ENCODE measurements at regions not wholly inside any gene's neighbourhood (a gene's known extent, or its start where the extent isn't known, plus 50 kb on each side); places are given as distances from the start of the nearest gene placed in this dataset.

DNA sequence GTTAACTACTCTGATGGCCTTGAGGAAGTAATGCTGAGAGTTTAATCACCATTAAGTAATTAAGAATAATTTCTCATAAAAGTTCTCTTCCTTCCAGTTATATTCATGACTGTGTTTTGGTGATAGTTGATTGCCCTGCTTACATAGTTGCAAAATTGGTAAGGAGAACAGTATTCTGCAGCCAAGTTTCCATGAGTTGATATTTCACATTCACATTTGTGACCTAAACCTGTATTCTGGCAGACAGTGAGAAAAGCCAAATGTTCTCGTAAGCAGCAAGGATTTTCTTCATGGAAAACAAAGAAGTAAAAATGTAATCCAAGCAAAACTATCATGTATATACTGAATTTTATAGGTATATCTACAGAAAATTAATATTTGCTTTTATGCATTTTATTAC is 187.8 kb upstream of the NUDT6 start:
- no peaks in the 10 kb centered on the region for H3K27me3 Mint-ChIP-seq (ENCODE audit: low read depth)
- no peak for TF ChIP-seq CTCF (conservative IDR thresholded peaks at IDR 0.05)
- no peak overlapping the region for H3K27ac Mint-ChIP-seq (ENCODE audit: unreplicated experiment)
- H3K36me3 Mint-ChIP-seq (ENCODE audit: low read depth): no peaks in the 10 kb centered on the region
- H3K4me3 Mint-ChIP-seq: no peak overlapping the region
- H3K9me3 Mint-ChIP-seq: no peaks in the 10 kb centered on the region
- H3K4me1 Mint-ChIP-seq: peaks cover 5% of the 10 kb centered on the region
- DNase-seq (ENCODE audit: low read depth, low spot score): no peak

GRCh38 chr4:123110685-123111084 is 188.3 kb upstream of the NUDT6 start:
- Mint-ChIP-seq H3K27me3 (ENCODE audit: low read depth) (no peaks in the 10 kb centered on the region), H3K36me3 (ENCODE audit: low read depth) (peaks cover under 1% of the 10 kb centered on the region), H3K4me1 (peaks cover under 1% of the 10 kb centered on the region), H3K27ac (ENCODE audit: unreplicated experiment) (no peak overlapping the region), H3K9me3 (no peaks in the 10 kb centered on the region), H3K4me3 (no peak overlapping the region)
- DNase-seq (ENCODE audit: low read depth, low spot score): no peak
- no peak for TF ChIP-seq CTCF (conservative IDR thresholded peaks at IDR 0.05)

- no peak for TF ChIP-seq CTCF (conservative IDR thresholded peaks at IDR 0.05)
- peaks cover 15% of the 10 kb centered on the region for H3K4me1 Mint-ChIP-seq
- no peak overlapping the region for H3K27ac Mint-ChIP-seq (ENCODE audit: unreplicated experiment)
- no peak for DNase-seq (ENCODE audit: low read depth, low spot score)
- H3K9me3 Mint-ChIP-seq: no peaks in the 10 kb centered on the region
- H3K36me3 Mint-ChIP-seq (ENCODE audit: low read depth): peaks cover 8% of the 10 kb centered on the region
- H3K4me3 Mint-ChIP-seq: no peak overlapping the region
- H3K27me3 Mint-ChIP-seq (ENCODE audit: low read depth): no peaks in the 10 kb centered on the region
These were observed 190.8 kb upstream of the NUDT6 start for GRCh38 chr4:123113155-123113554.

GRCh38 chr4:123114084-123114914 is 191.9 kb upstream of the NUDT6 start:
- H3K9me3 Mint-ChIP-seq: no peaks in the 10 kb centered on the region
- H3K27me3 Mint-ChIP-seq (ENCODE audit: low read depth): no peaks in the 10 kb centered on the region
- H3K36me3 Mint-ChIP-seq (ENCODE audit: low read depth): peaks cover 8% of the 10 kb centered on the region
- H3K4me3 Mint-ChIP-seq: no peak overlapping the region
- H3K4me1 Mint-ChIP-seq: peaks cover 15% of the 10 kb centered on the region
- no peak for TF ChIP-seq CTCF (conservative IDR thresholded peaks at IDR 0.05)
- no peak overlapping the region for H3K27ac Mint-ChIP-seq (ENCODE audit: unreplicated experiment)
- DNase-seq (ENCODE audit: low read depth, low spot score): no peak

GRCh38 chr4:123114915-123115756 is 192.7 kb upstream of the NUDT6 start:
- H3K36me3 Mint-ChIP-seq (ENCODE audit: low read depth): peaks cover 8% of the 10 kb centered on the region
- no peak overlapping the region for H3K27ac Mint-ChIP-seq (ENCODE audit: unreplicated experiment)
- peaks cover 15% of the 10 kb centered on the region for H3K4me1 Mint-ChIP-seq
- no peaks in the 10 kb centered on the region for H3K27me3 Mint-ChIP-seq (ENCODE audit: low read depth)
- no peaks in the 10 kb centered on the region for H3K9me3 Mint-ChIP-seq
- DNase-seq (ENCODE audit: low read depth, low spot score): no peak
- no peak for TF ChIP-seq CTCF (conservative IDR thresholded peaks at IDR 0.05)
- H3K4me3 Mint-ChIP-seq: no peak overlapping the region
